SK-N-MC (cell line): ENCODE measurements at regions not wholly inside any gene's neighbourhood (a gene's known extent, or its start where the extent isn't known, plus 50 kb on each side); places are given as distances from the start of the nearest gene placed in this dataset.

ENCODE experiments used
- DNase-seq: peaks from one replicate; pipeline ENCODE4 v3.0.0-alpha.2; 2011; ENCODE audit warnings: low read depth, low spot score
- H3K27ac ChIP-seq: fragments of 200-600 bp; sonication (generic); 2 replicates; pipeline ENCODE4 v1.5.1; 2016; ENCODE audit warnings: mixed run types
- H3K36me3 ChIP-seq: fragments of 200-600 bp; sonication (generic); 2 replicates; pipeline ENCODE4 v1.6.1; 2017; ENCODE audit warnings: antibody characterized with exemption, low read length, mixed read lengths; ENCODE audit not compliant: insufficient read depth
- H3K4me3 ChIP-seq: fragments of 200-600 bp; sonication (generic); 2 replicates; pipeline ENCODE4 v1.5.1; 2016
- H3K9ac ChIP-seq: fragments of 200-600 bp; sonication (generic); 2 replicates; pipeline ENCODE4 v1.8.0; 2017; ENCODE audit warnings: mixed run types, mixed read lengths; ENCODE audit not compliant: insufficient read length
- H3K9me3 ChIP-seq: fragments of 200-600 bp; sonication (generic); 2 replicates; pipeline ENCODE4 v1.6.1; 2017; ENCODE audit warnings: low read depth, mild to moderate bottlenecking, antibody characterized with exemption, low read length, moderate library complexity, mixed read lengths
- EZH2 ChIP-seq: fragments of 200-600 bp; sonication (generic); IDR thresholded peaks from one replicate; pipeline ENCODE4 v1.6.1; 2017; ENCODE audit warnings: antibody characterized with exemption
- FOXP2 ChIP-seq: optimal IDR thresholded peaks from 2 replicates; pipeline ENCODE3; 2011; ENCODE audit warnings: mild to moderate bottlenecking, moderate library complexity; ENCODE audit not compliant: insufficient read depth; ENCODE audit errors: extremely low read length, control extremely low read depth
- POLR2AphosphoS5 ChIP-seq: IDR thresholded peaks from 2 replicates; pipeline ENCODE4 v1.6.1; 2012; ENCODE audit warnings: mild to moderate bottlenecking, low read depth, low read length, borderline replicate concordance

DNA sequence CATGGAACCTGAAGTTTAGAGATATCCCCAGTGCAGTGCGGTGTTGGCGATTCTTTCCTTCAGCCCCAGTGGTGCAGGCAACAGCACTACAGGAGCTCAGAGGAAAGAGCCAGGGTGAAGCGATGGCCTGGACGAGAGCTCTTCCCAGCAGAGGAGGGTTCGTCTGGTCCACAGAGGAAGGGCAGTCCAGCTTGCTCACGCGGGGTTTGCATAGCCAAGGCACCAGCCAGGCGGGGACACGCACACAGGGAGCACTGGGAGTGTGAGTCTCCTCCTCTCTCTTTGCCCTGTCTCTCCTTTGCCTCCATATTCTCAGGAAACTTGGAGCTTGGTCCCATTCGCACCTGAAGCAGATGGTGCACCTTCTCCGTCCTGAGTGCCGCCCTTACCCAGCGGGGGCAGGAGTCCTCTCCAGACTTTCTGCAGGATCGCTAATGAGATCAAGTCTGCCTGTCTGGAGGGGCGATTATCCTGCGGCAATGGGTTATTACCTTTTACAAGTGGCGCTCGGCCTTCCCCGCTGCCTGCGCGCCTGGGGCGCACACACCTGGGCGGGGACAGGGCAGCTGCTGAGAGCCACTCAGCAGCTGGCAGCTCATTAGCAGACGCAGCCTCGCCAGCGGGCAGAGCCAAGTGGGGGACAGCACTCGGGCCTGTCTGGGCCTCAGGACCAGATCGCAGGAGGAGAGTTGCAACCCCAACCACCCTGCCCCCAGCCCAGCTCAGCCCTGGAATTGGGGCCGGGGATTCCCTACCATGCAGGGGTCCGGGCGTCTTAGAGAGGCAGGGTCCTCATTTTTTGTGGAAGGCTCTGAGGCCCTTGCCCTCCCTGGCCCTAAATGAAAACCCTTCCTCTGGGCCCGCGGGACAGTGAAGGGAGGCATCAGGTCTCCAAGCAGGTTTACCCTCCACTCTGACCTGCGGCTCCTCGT, 119.0 kb upstream of the MEF2A start:
- TF ChIP-seq POLR2AphosphoS5: no peak
- no peak for TF ChIP-seq FOXP2
- no peak for TF ChIP-seq EZH2
- H3K27ac ChIP-seq: no peak overlapping the region
- no peak overlapping the region for H3K4me3 ChIP-seq
- H3K9me3 ChIP-seq: no peaks in the 10 kb centered on the region
- no peaks in the 10 kb centered on the region for H3K36me3 ChIP-seq
- no peak for DNase-seq
- H3K9ac ChIP-seq: no peak overlapping the region

- DNase-seq: no peak
- no peaks in the 10 kb centered on the region for H3K9me3 ChIP-seq
- no peak overlapping the region for H3K4me3 ChIP-seq
- H3K36me3 ChIP-seq: no peaks in the 10 kb centered on the region
- no peak overlapping the region for H3K9ac ChIP-seq
- no peak for TF ChIP-seq EZH2
- TF ChIP-seq FOXP2: no peak
- no peak for TF ChIP-seq POLR2AphosphoS5
- H3K27ac ChIP-seq: no peak overlapping the region
These were observed 118.0 kb upstream of the MEF2A start for GRCh38 chr15:99447497-99448371.

- no peak for DNase-seq
- H3K27ac ChIP-seq: no peak overlapping the region
- no peak for TF ChIP-seq POLR2AphosphoS5
- no peak for TF ChIP-seq EZH2
- no peak for TF ChIP-seq FOXP2
- H3K4me3 ChIP-seq: no peak overlapping the region
- H3K36me3 ChIP-seq: no peaks in the 10 kb centered on the region
- H3K9me3 ChIP-seq: no peaks in the 10 kb centered on the region
- no peak overlapping the region for H3K9ac ChIP-seq
These were observed 116.3 kb upstream of the MEF2A start for GRCh38 chr15:99449514-99449913.

DNA sequence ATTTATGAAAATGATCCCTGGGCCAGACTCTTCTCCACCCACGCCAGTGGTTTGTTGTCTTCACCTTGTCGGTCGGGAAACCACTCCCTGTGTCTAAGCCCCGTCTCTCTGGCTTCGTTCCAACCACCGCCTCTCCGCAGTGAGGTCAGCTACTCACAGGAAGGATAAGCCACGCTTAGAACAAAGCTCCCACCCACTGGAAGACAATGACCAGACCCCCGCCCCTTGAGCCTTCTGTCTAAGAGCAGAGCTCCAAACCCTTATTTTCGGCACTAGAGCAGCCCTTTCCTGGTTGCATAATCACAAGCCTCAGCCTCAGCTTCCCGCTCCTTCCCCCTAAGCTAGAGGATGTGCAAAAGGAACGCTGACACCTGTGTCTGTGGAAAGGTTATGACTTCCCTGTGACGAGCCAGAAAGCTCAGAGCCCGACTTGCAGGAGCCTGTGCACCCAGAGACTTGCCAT, 114.9 kb upstream of the MEF2A start:
- Histone ChIP-seq H3K9me3 (no peaks in the 10 kb centered on the region), H3K36me3 (no peaks in the 10 kb centered on the region), H3K4me3 (no peak overlapping the region), H3K27ac (no peak overlapping the region), H3K9ac (no peak overlapping the region)
- DNase-seq: no peak
- TF ChIP-seq POLR2AphosphoS5 (no peak), FOXP2 (no peak), EZH2 (no peak)

GRCh38 chr15:99451484-99451883, 114.3 kb upstream of the MEF2A start:
- Histone ChIP-seq H3K4me3 (no peak overlapping the region), H3K27ac (no peak overlapping the region), H3K9ac (no peak overlapping the region), H3K36me3 (no peaks in the 10 kb centered on the region), H3K9me3 (no peaks in the 10 kb centered on the region)
- DNase-seq: no peak
- TF ChIP-seq FOXP2 (no peak), EZH2 (no peak), POLR2AphosphoS5 (no peak)

DNA sequence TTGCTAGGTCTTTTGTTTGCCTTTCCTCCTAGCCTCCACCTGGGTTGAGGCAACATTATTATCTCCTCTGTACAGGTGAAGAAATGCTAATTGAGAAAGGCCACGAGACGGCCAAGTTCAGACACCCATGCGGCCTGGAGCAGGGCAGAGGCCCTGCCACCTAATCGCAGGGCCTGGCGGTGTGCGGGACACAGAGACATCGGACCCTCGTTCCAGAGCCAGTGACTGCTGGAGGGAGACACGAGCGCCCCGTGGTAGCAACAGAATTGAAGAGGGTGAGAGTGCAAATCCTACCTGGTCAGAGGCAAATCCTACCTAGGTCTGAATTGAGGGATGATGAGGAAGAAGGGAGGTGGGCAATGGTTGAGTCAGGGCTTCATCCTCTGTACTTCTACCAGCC, 113.8 kb upstream of the MEF2A start:
- Histone ChIP-seq H3K36me3 (no peaks in the 10 kb centered on the region), H3K9me3 (no peaks in the 10 kb centered on the region), H3K27ac (no peak overlapping the region), H3K4me3 (no peak overlapping the region), H3K9ac (no peak overlapping the region)
- DNase-seq: no peak
- TF ChIP-seq EZH2 (no peak), FOXP2 (no peak), POLR2AphosphoS5 (no peak)

DNA sequence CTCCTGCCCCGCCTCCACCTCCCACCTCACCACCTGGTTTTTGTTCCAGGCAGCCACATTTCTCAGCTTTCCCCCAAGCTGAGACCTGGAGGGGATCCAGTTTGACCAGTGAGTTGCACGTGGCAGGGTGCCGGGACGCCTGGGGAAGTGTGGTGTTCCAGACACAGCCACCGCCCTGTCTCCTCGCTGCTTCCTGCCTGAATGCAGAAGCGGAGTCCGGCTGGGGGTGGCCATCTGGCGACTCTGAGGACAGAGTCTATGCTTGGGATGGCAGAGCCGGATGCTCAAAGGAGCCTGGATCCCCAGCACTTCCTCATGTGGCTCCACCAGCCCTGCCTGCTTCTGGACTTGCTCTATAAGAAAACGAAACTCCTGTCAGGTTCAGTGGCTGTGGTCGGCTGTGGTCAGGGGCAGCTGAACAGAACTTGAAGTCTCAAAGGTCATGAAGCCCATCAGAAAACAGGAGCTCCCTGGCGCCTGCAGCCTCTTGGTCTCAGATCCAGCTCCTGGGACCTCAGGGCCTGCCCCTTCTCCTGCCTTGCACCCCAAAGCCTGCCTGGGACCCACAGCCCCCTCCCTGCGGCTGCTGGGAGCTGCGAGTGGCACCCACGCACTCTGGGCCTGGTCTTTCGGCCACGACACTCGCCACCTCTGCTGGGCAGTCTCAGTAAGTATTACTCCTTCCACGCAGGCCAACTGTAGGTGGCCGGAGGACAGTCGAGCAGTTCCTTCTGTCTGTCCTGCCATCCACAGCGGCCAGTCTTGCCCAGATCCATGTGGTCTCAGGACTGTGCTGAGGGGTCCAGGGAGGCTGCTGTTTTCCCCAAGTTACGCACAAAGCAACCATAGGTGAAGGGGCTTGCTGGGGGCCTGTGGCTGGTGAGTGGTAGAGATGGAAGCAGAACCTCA, 112.8 kb upstream of the MEF2A start:
- no peak overlapping the region for H3K4me3 ChIP-seq
- H3K9me3 ChIP-seq: no peaks in the 10 kb centered on the region
- H3K27ac ChIP-seq: no peak overlapping the region
- no peak for DNase-seq
- H3K9ac ChIP-seq: no peak overlapping the region
- no peaks in the 10 kb centered on the region for H3K36me3 ChIP-seq
- TF ChIP-seq EZH2 (no peak), FOXP2 (no peak), POLR2AphosphoS5 (no peak)
